ENCODE measurements at regions not wholly inside any gene's neighbourhood (a gene's known extent, or its start where the extent isn't known, plus 50 kb on each side); places are given as distances from the start of the nearest gene placed in this dataset.
"Not testable (repeated sequence)": the region's sequence is repeated elsewhere in the genome, so short reads cannot be mapped to it uniquely, and the experiment has no call there.

GRCh38 chr14:85180876-85181275 is 349.1 kb upstream of the FLRT2 start:
- in situ Hi-C loops (cut with MboI) = no loop called here
- TF ChIP-seq EZH2phosphoT487 (IDR thresholded peaks at IDR 0.05; ENCODE audit: insufficient read depth, low read depth) = no peak
- no peak for TF ChIP-seq EZH2 (IDR thresholded peaks at IDR 0.05; ENCODE audit: insufficient read depth, poor library complexity, severe bottlenecking)

DNA sequence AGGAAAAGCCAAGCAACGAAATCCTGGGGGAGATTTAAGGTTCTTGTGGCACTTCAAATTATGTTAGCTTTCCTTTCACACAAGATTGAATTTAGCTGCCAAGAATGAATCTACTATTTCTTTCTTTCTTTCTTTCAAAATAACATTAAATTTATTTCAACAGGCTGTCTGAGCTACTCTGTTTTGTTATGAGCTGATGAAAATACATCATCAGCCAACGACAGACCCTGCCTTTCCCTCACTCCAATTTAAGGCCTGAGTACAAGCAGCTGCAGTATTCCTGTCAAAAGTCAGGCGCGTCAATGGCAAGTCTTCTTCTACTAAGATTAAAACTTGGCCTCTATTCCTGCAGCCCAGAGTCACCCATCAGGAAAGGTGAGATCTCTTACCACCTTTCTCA is 347.7 kb upstream of the FLRT2 start:
- H3K9me3 ChIP-seq (ENCODE audit: low read depth) = no peaks in the 10 kb centered on the region
- no peaks in the 10 kb centered on the region for H3K36me3 ChIP-seq (ENCODE audit: low read depth)
- no peaks in the 10 kb centered on the region for H3K27me3 ChIP-seq (replicated peaks; ENCODE audit: insufficient read depth)
- no peak overlapping the region for H3K27ac ChIP-seq
- TF ChIP-seq EZH2phosphoT487 (IDR thresholded peaks at IDR 0.05; ENCODE audit: insufficient read depth, low read depth) (no peak), EZH2 (IDR thresholded peaks at IDR 0.05; ENCODE audit: insufficient read depth, poor library complexity, severe bottlenecking) (no peak)
- H3K79me2 ChIP-seq (ENCODE audit: insufficient read depth) = no peaks in the 10 kb centered on the region
- no peaks in the 10 kb centered on the region for H3F3A ChIP-seq (ENCODE audit: insufficient read depth)
- no peak overlapping the region for H3K9ac ChIP-seq
- no peaks in the 10 kb centered on the region for H3K4me1 ChIP-seq (ENCODE audit: insufficient read depth)
- in situ Hi-C loops (cut with MboI) = no loop called here
- no peak for DNase-seq
- 34 to 45% methylated on average over 4 of the region's 4 CpGs for WGBS, 2 experiments (ENCODE audit: low coverage in 1 of 2, low lambda C conversion rate in 2 of 2, missing lambda C conversion rate in 2 of 2)
- no peaks in the 10 kb centered on the region for H4K20me1 ChIP-seq (ENCODE audit: insufficient read depth)
- no peak overlapping the region for H2AFZ ChIP-seq
- 0 out of 2 replicates have a peak, but pooled peaks cover 5% of the 10 kb centered on the region for H3K9me2 ChIP-seq (ENCODE audit: insufficient read depth)
- H3K4me2 ChIP-seq (ENCODE audit: unreplicated experiment) = no peak overlapping the region
- no peak overlapping the region for H3K4me3 ChIP-seq

More at GRCh38 chr14:85180876-85181275, 349.1 kb upstream of the FLRT2 start:
- no peaks in the 10 kb centered on the region for H3K36me3 ChIP-seq (ENCODE audit: low read depth)
- H3K27ac ChIP-seq = no peak overlapping the region
- no peak overlapping the region for H3K4me2 ChIP-seq (ENCODE audit: unreplicated experiment)
- no peaks in the 10 kb centered on the region for H4K20me1 ChIP-seq (ENCODE audit: insufficient read depth)
- no peaks in the 10 kb centered on the region for H3K9me3 ChIP-seq (ENCODE audit: low read depth)
- 0 out of 2 replicates have a peak, but pooled peaks cover 5% of the 10 kb centered on the region for H3K9me2 ChIP-seq (ENCODE audit: insufficient read depth)
- no peaks in the 10 kb centered on the region for H3K27me3 ChIP-seq (replicated peaks; ENCODE audit: insufficient read depth)
- no peaks in the 10 kb centered on the region for H3K79me2 ChIP-seq (ENCODE audit: insufficient read depth)
- no peaks in the 10 kb centered on the region for H3F3A ChIP-seq (ENCODE audit: insufficient read depth)
- 82 to 90% methylated on average over 1 of the region's 1 CpG for WGBS, 2 experiments (ENCODE audit: low coverage in 1 of 2, low lambda C conversion rate in 2 of 2, missing lambda C conversion rate in 2 of 2)
- H3K4me3 ChIP-seq = no peak overlapping the region
- H2AFZ ChIP-seq = no peak overlapping the region
- no peak overlapping the region for H3K9ac ChIP-seq
- H3K4me1 ChIP-seq (ENCODE audit: insufficient read depth) = peaks cover 1% of the 10 kb centered on the region
- no peak for DNase-seq

GRCh38 chr14:85186082-85186481 is 343.9 kb upstream of the FLRT2 start:
- H3K79me2 ChIP-seq (ENCODE audit: insufficient read depth) = no peaks in the 10 kb centered on the region
- H3K9me2 ChIP-seq (ENCODE audit: insufficient read depth) = 0 out of 2 replicates have a peak, but pooled peaks cover 2% of the 10 kb centered on the region
- H3K36me3 ChIP-seq (ENCODE audit: low read depth) = no peaks in the 10 kb centered on the region
- H3K4me1 ChIP-seq (ENCODE audit: insufficient read depth) = no peaks in the 10 kb centered on the region
- no peaks in the 10 kb centered on the region for H3F3A ChIP-seq (ENCODE audit: insufficient read depth)
- 58 to 65% methylated on average over 8 of the region's 8 CpGs for WGBS, 2 experiments (ENCODE audit: low coverage in 1 of 2, low lambda C conversion rate in 2 of 2, missing lambda C conversion rate in 2 of 2)
- no peak overlapping the region for H2AFZ ChIP-seq
- no peak for DNase-seq
- H3K9me3 ChIP-seq (ENCODE audit: low read depth) = no peaks in the 10 kb centered on the region
- in situ Hi-C loops (cut with MboI) = no loop called here
- H3K9ac ChIP-seq = no peak overlapping the region
- no peaks in the 10 kb centered on the region for H3K27me3 ChIP-seq (replicated peaks; ENCODE audit: insufficient read depth)
- no peak overlapping the region for H3K27ac ChIP-seq
- TF ChIP-seq EZH2phosphoT487 (IDR thresholded peaks at IDR 0.05; ENCODE audit: insufficient read depth, low read depth) (no peak), EZH2 (IDR thresholded peaks at IDR 0.05; ENCODE audit: insufficient read depth, poor library complexity, severe bottlenecking) (no peak)
- H3K4me2 ChIP-seq (ENCODE audit: unreplicated experiment) = no peak overlapping the region
- H3K4me3 ChIP-seq = no peak overlapping the region
- H4K20me1 ChIP-seq (ENCODE audit: insufficient read depth) = no peaks in the 10 kb centered on the region

GRCh38 chr14:85187521-85187920 is 342.4 kb upstream of the FLRT2 start:
- no peak overlapping the region for H3K4me3 ChIP-seq
- in situ Hi-C loops (cut with MboI) = no loop called here
- no peaks in the 10 kb centered on the region for H3K79me2 ChIP-seq (ENCODE audit: insufficient read depth)
- H3K36me3 ChIP-seq (ENCODE audit: low read depth) = no peaks in the 10 kb centered on the region
- H3K9me2 ChIP-seq (ENCODE audit: insufficient read depth) = 0 out of 2 replicates have a peak, but pooled peaks cover 2% of the 10 kb centered on the region
- TF ChIP-seq EZH2phosphoT487 (IDR thresholded peaks at IDR 0.05; ENCODE audit: insufficient read depth, low read depth) = no peak
- TF ChIP-seq EZH2 (IDR thresholded peaks at IDR 0.05; ENCODE audit: insufficient read depth, poor library complexity, severe bottlenecking) = no peak
- H3F3A ChIP-seq (ENCODE audit: insufficient read depth) = no peaks in the 10 kb centered on the region
- H3K4me1 ChIP-seq (ENCODE audit: insufficient read depth) = no peaks in the 10 kb centered on the region
- no peak overlapping the region for H2AFZ ChIP-seq
- DNase-seq = no peak
- no peaks in the 10 kb centered on the region for H3K9me3 ChIP-seq (ENCODE audit: low read depth)
- H3K27me3 ChIP-seq (replicated peaks; ENCODE audit: insufficient read depth) = no peaks in the 10 kb centered on the region
- H4K20me1 ChIP-seq (ENCODE audit: insufficient read depth) = no peaks in the 10 kb centered on the region
- H3K9ac ChIP-seq = no peak overlapping the region
- no peak overlapping the region for H3K27ac ChIP-seq
- no peak overlapping the region for H3K4me2 ChIP-seq (ENCODE audit: unreplicated experiment)
- WGBS, 2 experiments (ENCODE audit: low coverage in 1 of 2, low lambda C conversion rate in 2 of 2, missing lambda C conversion rate in 2 of 2) = 38 to 62% methylated on average over 1 of the region's 1 CpG

DNA sequence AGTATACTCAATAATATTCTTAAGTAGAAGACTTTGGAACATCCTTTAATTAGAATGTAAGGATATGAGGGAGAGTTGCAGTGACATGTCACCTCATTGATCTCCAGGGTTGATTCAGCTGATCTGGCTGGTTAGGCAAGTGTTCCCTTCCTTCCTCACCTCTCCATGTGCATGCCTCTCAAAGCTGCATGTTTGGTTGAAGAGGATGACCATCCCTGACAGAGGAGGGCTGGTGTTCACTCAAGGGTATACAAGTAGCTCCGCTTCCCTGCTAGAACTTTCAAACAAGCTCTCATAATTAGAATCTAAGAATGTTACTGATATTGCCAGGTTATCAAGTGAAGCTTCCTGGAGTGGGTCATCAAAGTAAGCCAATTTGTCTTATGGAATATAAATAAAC is 341.1 kb upstream of the FLRT2 start:
- H3F3A ChIP-seq (ENCODE audit: insufficient read depth) = no peaks in the 10 kb centered on the region
- 81 to 96% methylated on average over 1 of the region's 1 CpG for WGBS, 2 experiments (ENCODE audit: low coverage in 1 of 2, low lambda C conversion rate in 2 of 2, missing lambda C conversion rate in 2 of 2)
- H3K36me3 ChIP-seq (ENCODE audit: low read depth) = no peaks in the 10 kb centered on the region
- in situ Hi-C loops (cut with MboI) = no loop called here
- H3K4me3 ChIP-seq = no peak overlapping the region
- H3K9me2 ChIP-seq (ENCODE audit: insufficient read depth) = 0 out of 2 replicates have a peak, but pooled peaks cover 2% of the 10 kb centered on the region
- no peaks in the 10 kb centered on the region for H3K79me2 ChIP-seq (ENCODE audit: insufficient read depth)
- DNase-seq = no peak
- no peaks in the 10 kb centered on the region for H3K4me1 ChIP-seq (ENCODE audit: insufficient read depth)
- H4K20me1 ChIP-seq (ENCODE audit: insufficient read depth) = no peaks in the 10 kb centered on the region
- H3K4me2 ChIP-seq (ENCODE audit: unreplicated experiment) = no peak overlapping the region
- no peak overlapping the region for H2AFZ ChIP-seq
- H3K9ac ChIP-seq = no peak overlapping the region
- no peak for TF ChIP-seq EZH2 (IDR thresholded peaks at IDR 0.05; ENCODE audit: insufficient read depth, poor library complexity, severe bottlenecking)
- TF ChIP-seq EZH2phosphoT487 (IDR thresholded peaks at IDR 0.05; ENCODE audit: insufficient read depth, low read depth) = no peak
- no peak overlapping the region for H3K27ac ChIP-seq
- no peaks in the 10 kb centered on the region for H3K27me3 ChIP-seq (replicated peaks; ENCODE audit: insufficient read depth)
- no peaks in the 10 kb centered on the region for H3K9me3 ChIP-seq (ENCODE audit: low read depth)

- WGBS, 2 experiments (ENCODE audit: low coverage in 1 of 2, low lambda C conversion rate in 2 of 2, missing lambda C conversion rate in 2 of 2) = 58 to 66% methylated on average over 5 to 6 of the region's 6 CpGs
- H3K79me2 ChIP-seq (ENCODE audit: insufficient read depth); H4K20me1 ChIP-seq (ENCODE audit: insufficient read depth); H3K27me3 ChIP-seq (replicated peaks; ENCODE audit: insufficient read depth); H3K9ac ChIP-seq; H3K4me3 ChIP-seq; H3K9me2 ChIP-seq (ENCODE audit: insufficient read depth); H3F3A ChIP-seq (ENCODE audit: insufficient read depth); in situ Hi-C loops (cut with MboI); H3K27ac ChIP-seq; H2AFZ ChIP-seq; H3K9me3 ChIP-seq (ENCODE audit: low read depth); H3K4me2 ChIP-seq (ENCODE audit: unreplicated experiment); DNase-seq; H3K4me1 ChIP-seq (ENCODE audit: insufficient read depth); H3K36me3 ChIP-seq (ENCODE audit: low read depth): not testable (repeated sequence)
Observed at GRCh38 chr14:85189253-85189652, 340.7 kb upstream of the FLRT2 start.
